ENCODE measurements at regions not wholly inside any gene's neighbourhood (a gene's known extent, or its start where the extent isn't known, plus 50 kb on each side); places are given as distances from the start of the nearest gene placed in this dataset.
"Not testable (repeated sequence)": the region's sequence is repeated elsewhere in the genome, so short reads cannot be mapped to it uniquely, and the experiment has no call there.

- ATAC-seq, result no peak
- no peak for DNase-seq (ENCODE audit: low spot score)
Measured at GRCh38 chr13:90846936-90847335, 500.6 kb upstream of the MIR17HG start.

GRCh38 chr13:90853666-90854065, 493.8 kb upstream of the MIR17HG start:
- not testable (repeated sequence) for ATAC-seq; DNase-seq (ENCODE audit: low spot score)

GRCh38 chr13:90857921-90858320, 489.6 kb upstream of the MIR17HG start:
- DNase-seq (ENCODE audit: low spot score) (no peak), ATAC-seq (no peak)

- ATAC-seq (no peak), DNase-seq (ENCODE audit: low spot score) (no peak)
Measured at GRCh38 chr13:90866006-90866405, 481.5 kb upstream of the MIR17HG start.

- ATAC-seq (peak; percentile 81), DNase-seq (ENCODE audit: low spot score) (no peak)
Measured at GRCh38 chr13:90867336-90867683, 480.2 kb upstream of the MIR17HG start.

GRCh38 chr13:90868321-90868920, 479.1 kb upstream of the MIR17HG start:
- DNase-seq (ENCODE audit: low spot score) (no peak), ATAC-seq (peak; percentile 47)

GRCh38 chr13:90869580-90869979, 477.9 kb upstream of the MIR17HG start:
- DNase-seq (ENCODE audit: low spot score) (no peak), ATAC-seq (no peak)

- DNase-seq (ENCODE audit: low spot score) (no peak), ATAC-seq (no peak)
Measured at GRCh38 chr13:90872491-90873025, 474.9 kb upstream of the MIR17HG start.

- no peak for DNase-seq (ENCODE audit: low spot score)
- no peak for ATAC-seq
Measured at GRCh38 chr13:90880790-90881189, 466.7 kb upstream of the MIR17HG start.

GRCh38 chr13:90882551-90882950, 464.9 kb upstream of the MIR17HG start:
- no peak for DNase-seq (ENCODE audit: low spot score)
- ATAC-seq, result no peak

GRCh38 chr13:90883592-90883991, 463.9 kb upstream of the MIR17HG start:
- ATAC-seq (no peak), DNase-seq (ENCODE audit: low spot score) (no peak)

GRCh38 chr13:90884066-90884465, 463.4 kb upstream of the MIR17HG start:
- no peak for ATAC-seq
- DNase-seq (ENCODE audit: low spot score), result no peak

- DNase-seq (ENCODE audit: low spot score) (no peak), ATAC-seq (no peak)
Measured at GRCh38 chr13:90889906-90890834, 457.3 kb upstream of the MIR17HG start.

- ATAC-seq, result no peak
- DNase-seq (ENCODE audit: low spot score), result no peak
Measured at GRCh38 chr13:90891329-90891728, 456.2 kb upstream of the MIR17HG start.

- not testable (repeated sequence) for ATAC-seq; DNase-seq (ENCODE audit: low spot score)
Measured at GRCh38 chr13:90893199-90893598, 454.3 kb upstream of the MIR17HG start.

- ATAC-seq (no peak), DNase-seq (ENCODE audit: low spot score) (no peak)
Measured at GRCh38 chr13:90896002-90896401, 451.5 kb upstream of the MIR17HG start.

- ATAC-seq (no peak), DNase-seq (ENCODE audit: low spot score) (no peak)
Measured at GRCh38 chr13:90898811-90899210, 448.7 kb upstream of the MIR17HG start.

- ATAC-seq (no peak), DNase-seq (ENCODE audit: low spot score) (no peak)
Measured at GRCh38 chr13:90899416-90899815, 448.1 kb upstream of the MIR17HG start.

- DNase-seq (ENCODE audit: low spot score), result no peak
- ATAC-seq, result no peak
Measured at GRCh38 chr13:90902255-90902654, 445.2 kb upstream of the MIR17HG start.

GRCh38 chr13:90906554-90906953, 440.9 kb upstream of the MIR17HG start:
- DNase-seq (ENCODE audit: low spot score), result no peak
- no peak for ATAC-seq

- DNase-seq (ENCODE audit: low spot score) (no peak), ATAC-seq (no peak)
Measured at GRCh38 chr13:90908792-90909191, 438.7 kb upstream of the MIR17HG start.

GRCh38 chr13:90910018-90910639, 437.4 kb upstream of the MIR17HG start:
- DNase-seq (ENCODE audit: low spot score) (no peak), ATAC-seq (no peak)

All from left lobe of liver (tissue), 2 donors.